Ascending aorta (tissue), 2 donors: ENCODE measurements at regions not wholly inside any gene's neighbourhood (a gene's known extent, or its start where the extent isn't known, plus 50 kb on each side); places are given as distances from the start of the nearest gene placed in this dataset.
A peak's percentile ranks its signal among the peaks of the same experiment; 100 is the strongest.

Source experiments
- DNase-seq, 2 donors: peaks; one replicate each; pipeline ENCODE4 v3.0.0-alpha.2; 2019; ENCODE audit warnings: low spot score in 2 of 2
- H3K27ac ChIP-seq, 2 donors: fragments of 200-600 bp; sonication (generic); one replicate each; pipeline ENCODE4 v1.5.1; 2016 to 2017; ENCODE audit warnings: mild to moderate bottlenecking in 1 of 2
- H3K27me3 ChIP-seq: fragments of 200-600 bp; sonication (generic); one replicate; pipeline ENCODE4 v1.5.1; 2017
- H3K36me3 ChIP-seq, 2 donors: fragments of 200-600 bp; sonication (generic); one replicate each; pipeline ENCODE4 v1.5.1; 2016
- H3K4me1 ChIP-seq, 2 donors: fragments of 200-600 bp; sonication (generic); one replicate each; pipeline ENCODE4 v1.5.1; 2016 to 2017; ENCODE audit warnings: mild to moderate bottlenecking in 1 of 2
- H3K4me3 ChIP-seq, 2 donors: fragments of 200-600 bp; sonication (generic); one replicate each; pipeline ENCODE4 v1.5.1; 2016 to 2017; ENCODE audit warnings: mild to moderate bottlenecking in 1 of 2
- H3K9me3 ChIP-seq, 2 donors: fragments of 200-600 bp; sonication (generic); one replicate each; pipeline ENCODE4 v1.5.1; 2016
- intact Hi-C: fragments of 100-400 bp; cut with DNase I; formaldehyde crosslinking; loops from one replicate; pipeline ENCODE4 v1.15.1; 2023
- TF ChIP-seq, protein P1 (sequence below), 3 experiments: fragments of 200-600 bp in 2 of 3; fragments of 450-650 bp in 1 of 3; sonication (generic) in 2 of 3; IDR thresholded peaks; one replicate each; pipeline ENCODE4 v1.5.1; 2016 to 2019; ENCODE audit warnings: antibody characterized with exemption in 3 of 3, mild to moderate bottlenecking in 1 of 3, moderate library complexity in 1 of 3

DNA sequence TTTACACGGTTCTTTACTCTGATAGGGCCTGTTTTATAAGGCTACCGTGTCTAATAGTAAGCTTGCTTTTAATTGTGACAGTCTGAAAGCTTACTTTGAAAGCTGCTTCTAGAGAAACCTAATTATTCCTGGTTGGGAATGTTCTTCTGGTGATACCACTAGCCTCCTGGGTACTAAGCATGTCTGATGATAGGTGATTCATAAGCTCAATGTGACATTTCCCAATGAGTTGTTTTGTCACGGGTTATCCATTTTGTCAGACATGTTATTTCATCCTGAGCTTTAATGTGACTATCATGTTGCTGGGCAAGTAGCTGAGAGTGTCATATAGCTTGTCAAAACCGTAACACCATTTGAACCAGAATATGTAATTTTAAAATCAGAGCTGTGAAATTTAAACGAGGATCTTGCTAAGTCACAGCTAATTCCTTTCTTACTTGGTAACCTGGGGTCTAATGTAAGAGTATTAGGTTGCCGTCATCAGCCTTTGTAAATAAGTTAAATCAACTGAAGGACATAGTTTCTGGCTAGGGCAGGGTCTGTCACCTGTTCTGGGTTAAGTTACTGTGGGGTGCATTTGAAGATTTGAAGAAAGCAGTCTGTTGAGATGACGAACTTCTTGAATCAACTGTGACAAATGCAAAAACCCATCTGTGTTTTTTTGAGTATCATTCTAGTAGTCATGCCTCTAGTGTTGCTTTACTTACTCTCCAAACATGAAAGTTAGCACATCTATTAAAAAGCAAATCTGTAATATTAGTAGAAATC, 529.2 kb downstream of the USP25 start:
- H3K27me3 ChIP-seq: no peaks in the 10 kb centered on the region
- H3K9me3 ChIP-seq: no peaks in the 10 kb centered on the region
- DNase-seq: no peak
- H3K4me3 ChIP-seq: no peak overlapping the region
- intact Hi-C loops: loop anchor here (5.0 kb wide), 1 partner anchor 67 kb away; no protein-coding TSS in a partner anchor
- peaks cover 0 to 4% of the 10 kb centered on the region in 2 donors for H3K4me1 ChIP-seq
- H3K36me3 ChIP-seq: no peaks in the 10 kb centered on the region
- H3K27ac ChIP-seq: no peak overlapping the region
- TF ChIP-seq, protein P1, sequence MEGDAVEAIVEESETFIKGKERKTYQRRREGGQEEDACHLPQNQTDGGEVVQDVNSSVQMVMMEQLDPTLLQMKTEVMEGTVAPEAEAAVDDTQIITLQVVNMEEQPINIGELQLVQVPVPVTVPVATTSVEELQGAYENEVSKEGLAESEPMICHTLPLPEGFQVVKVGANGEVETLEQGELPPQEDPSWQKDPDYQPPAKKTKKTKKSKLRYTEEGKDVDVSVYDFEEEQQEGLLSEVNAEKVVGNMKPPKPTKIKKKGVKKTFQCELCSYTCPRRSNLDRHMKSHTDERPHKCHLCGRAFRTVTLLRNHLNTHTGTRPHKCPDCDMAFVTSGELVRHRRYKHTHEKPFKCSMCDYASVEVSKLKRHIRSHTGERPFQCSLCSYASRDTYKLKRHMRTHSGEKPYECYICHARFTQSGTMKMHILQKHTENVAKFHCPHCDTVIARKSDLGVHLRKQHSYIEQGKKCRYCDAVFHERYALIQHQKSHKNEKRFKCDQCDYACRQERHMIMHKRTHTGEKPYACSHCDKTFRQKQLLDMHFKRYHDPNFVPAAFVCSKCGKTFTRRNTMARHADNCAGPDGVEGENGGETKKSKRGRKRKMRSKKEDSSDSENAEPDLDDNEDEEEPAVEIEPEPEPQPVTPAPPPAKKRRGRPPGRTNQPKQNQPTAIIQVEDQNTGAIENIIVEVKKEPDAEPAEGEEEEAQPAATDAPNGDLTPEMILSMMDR (IDR thresholded peaks at IDR 0.05): no peak

GRCh38 chr21:16262091-16262490, 532.3 kb downstream of the USP25 start:
- intact Hi-C loops: no loop called here

DNA sequence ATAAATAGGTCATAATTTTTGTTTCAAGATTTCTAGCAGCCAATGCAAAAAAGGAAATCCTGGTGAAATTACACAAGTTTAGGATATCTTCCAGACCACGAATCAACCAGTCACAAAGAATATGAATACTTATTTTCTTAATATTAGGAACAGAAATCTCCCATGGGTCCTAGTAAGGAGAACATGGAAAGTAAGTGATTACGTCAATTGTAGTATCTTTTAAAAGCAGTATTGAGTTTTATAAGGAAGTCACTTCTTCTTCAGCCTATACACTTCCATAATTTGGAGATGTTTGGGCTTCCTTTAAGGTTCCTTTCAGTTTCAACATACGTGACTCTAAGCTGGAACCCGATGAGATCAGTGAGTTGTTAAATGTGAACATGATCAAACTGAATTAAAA, 534.5 kb downstream of the USP25 start:
- H3K27me3 ChIP-seq: no peaks in the 10 kb centered on the region
- no peak for DNase-seq
- H3K4me1 ChIP-seq: no peaks in the 10 kb centered on the region
- H3K4me3 ChIP-seq: peak overlapping the region; percentile 27 to 28
- H3K9me3 ChIP-seq: no peaks in the 10 kb centered on the region
- H3K27ac ChIP-seq: peak overlapping the region in 1 of 2 donors; percentile 3
- no peaks in the 10 kb centered on the region for H3K36me3 ChIP-seq
- TF ChIP-seq, protein P1 (IDR thresholded peaks at IDR 0.05): no peak
- intact Hi-C loops: no loop called here

More at GRCh38 chr21:16262091-16262490, 532.3 kb downstream of the USP25 start:
- Histone ChIP-seq H3K36me3 (no peaks in the 10 kb centered on the region), H3K4me3 (no peak overlapping the region), H3K9me3 (no peaks in the 10 kb centered on the region), H3K27ac (no peak overlapping the region), H3K4me1 (no peaks in the 10 kb centered on the region), H3K27me3 (no peaks in the 10 kb centered on the region)
- DNase-seq: no peak
- TF ChIP-seq, protein P1 (IDR thresholded peaks at IDR 0.05): no peak

DNA sequence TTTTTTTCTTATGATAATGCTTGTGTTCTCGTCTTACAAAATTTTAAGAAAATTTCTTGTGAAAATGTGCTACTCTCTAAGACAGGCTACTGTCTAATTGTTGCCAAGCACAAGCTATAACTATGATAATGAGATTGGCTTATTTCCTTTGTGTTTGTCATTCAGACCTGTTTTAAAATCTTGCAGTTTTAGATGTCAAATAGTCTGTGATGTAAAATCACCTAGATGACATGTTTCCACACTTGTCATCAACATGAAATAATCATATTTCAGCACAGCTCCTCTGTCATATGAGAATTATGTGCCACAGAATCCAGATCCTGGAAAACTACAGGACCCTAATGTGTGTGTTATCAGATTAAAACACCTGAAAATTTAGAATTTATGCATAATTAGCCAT, 539.7 kb downstream of the USP25 start:
- TF ChIP-seq, protein P1 (IDR thresholded peaks at IDR 0.05): no peak
- Histone ChIP-seq H3K4me3 (no peak overlapping the region), H3K27ac (no peak overlapping the region), H3K4me1 (no peaks in the 10 kb centered on the region), H3K9me3 (no peaks in the 10 kb centered on the region), H3K36me3 (no peaks in the 10 kb centered on the region), H3K27me3 (no peaks in the 10 kb centered on the region)
- DNase-seq: no peak
- intact Hi-C loops: no loop called here

DNA sequence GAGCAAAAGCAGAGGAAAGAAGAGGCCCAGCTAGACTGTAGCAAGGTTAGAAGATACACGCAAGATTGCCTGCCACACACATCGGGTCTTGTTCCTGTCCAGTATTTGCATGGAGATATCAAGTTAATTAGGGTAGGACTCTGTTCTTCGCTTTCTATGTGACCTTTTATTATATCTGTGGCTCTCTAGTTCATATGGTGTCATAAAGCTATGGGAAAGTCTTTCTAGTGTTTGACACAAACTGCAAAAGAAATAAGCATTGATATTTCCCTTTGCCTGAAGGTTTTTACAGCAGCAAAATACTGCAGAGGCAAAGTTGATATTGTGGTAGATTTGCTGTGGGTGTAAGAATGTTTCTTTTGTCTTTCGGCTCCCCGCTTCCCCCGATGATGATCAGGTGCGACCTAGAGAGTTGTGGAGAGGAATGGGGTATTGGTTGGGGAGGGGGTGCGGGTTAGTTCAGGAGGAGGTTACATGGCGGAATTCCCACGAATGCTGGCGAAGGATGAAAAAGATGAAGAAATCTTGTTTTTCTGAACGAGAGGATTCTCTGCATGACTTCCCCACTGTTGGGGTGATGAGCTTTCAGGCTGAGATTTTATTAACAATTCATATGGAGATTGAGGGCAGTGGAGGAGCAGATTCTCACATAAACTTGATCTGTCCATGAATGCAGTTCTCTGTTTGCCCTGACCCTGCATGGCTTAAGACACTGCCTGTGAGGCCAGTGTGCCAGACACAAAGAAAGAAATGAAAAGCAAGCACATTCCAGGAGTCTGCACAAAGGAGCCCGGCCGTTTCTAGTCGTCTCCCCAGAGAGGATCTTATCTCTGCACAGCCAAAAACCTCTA, 550.2 kb downstream of the USP25 start:
- H3K4me3 ChIP-seq: peak overlapping the region; percentile 33 to 40
- TF ChIP-seq, protein P1 (IDR thresholded peaks at IDR 0.05): no peak
- intact Hi-C loops: no loop called here
- H3K36me3 ChIP-seq: no peaks in the 10 kb centered on the region
- DNase-seq: no peak
- no peaks in the 10 kb centered on the region for H3K9me3 ChIP-seq
- H3K27ac ChIP-seq: peak overlapping the region in 1 of 2 donors; percentile 47
- H3K27me3 ChIP-seq: no peaks in the 10 kb centered on the region
- H3K4me1 ChIP-seq: peaks cover 0 to 5% of the 10 kb centered on the region in 2 donors
